Glomerular visceral epithelial cell (primary cell): ENCODE measurements at regions not wholly inside any gene's neighbourhood (a gene's known extent, or its start where the extent isn't known, plus 50 kb on each side); places are given as distances from the start of the nearest gene placed in this dataset.
"Not testable (repeated sequence)": the region's sequence is repeated elsewhere in the genome, so short reads cannot be mapped to it uniquely, and the experiment has no call there.

Source experiments
- DNase-seq: peaks from one replicate; pipeline ENCODE4 v3.0.0-alpha.2; 2016; ENCODE audit errors: extremely low spot score

GRCh38 chr17:54353789-54354525 lies 531.2 kb downstream of the KIF2B start:
- DNase-seq, result no peak

GRCh38 chr17:54361073-54361472 lies 538.3 kb downstream of the KIF2B start:
- not testable (repeated sequence) for DNase-seq

GRCh38 chr17:54368906-54369305 lies 531.7 kb upstream of the TOM1L1 start:
- DNase-seq, result no peak

- no peak for DNase-seq
These were observed 528.4 kb upstream of the TOM1L1 start for GRCh38 chr17:54372069-54372749.

- DNase-seq, result no peak
These were observed 526.7 kb upstream of the TOM1L1 start for GRCh38 chr17:54373970-54374369.

- not testable (repeated sequence) for DNase-seq
These were observed 524.2 kb upstream of the TOM1L1 start for GRCh38 chr17:54376409-54376808.

GRCh38 chr17:54381482-54381881 lies 519.2 kb upstream of the TOM1L1 start:
- DNase-seq, result no peak

- DNase-seq, result no peak
These were observed 496.4 kb upstream of the TOM1L1 start for GRCh38 chr17:54404259-54404658.

- no peak for DNase-seq
These were observed 494.8 kb upstream of the TOM1L1 start for GRCh38 chr17:54405826-54406225.

GRCh38 chr17:54408731-54409130 lies 491.9 kb upstream of the TOM1L1 start:
- no peak for DNase-seq

GRCh38 chr17:54418467-54418866 lies 482.2 kb upstream of the TOM1L1 start:
- DNase-seq, result no peak

- no peak for DNase-seq
These were observed 475.0 kb upstream of the TOM1L1 start for GRCh38 chr17:54425671-54426070.

- no peak for DNase-seq
These were observed 474.3 kb upstream of the TOM1L1 start for GRCh38 chr17:54426296-54426886.

GRCh38 chr17:54435966-54436365 lies 464.7 kb upstream of the TOM1L1 start:
- DNase-seq, result no peak

GRCh38 chr17:54439816-54440215 lies 460.8 kb upstream of the TOM1L1 start:
- no peak for DNase-seq

- no peak for DNase-seq
These were observed 449.6 kb upstream of the TOM1L1 start for GRCh38 chr17:54451051-54451450.

GRCh38 chr17:54452666-54453348 lies 447.8 kb upstream of the TOM1L1 start:
- DNase-seq, result no peak

GRCh38 chr17:54455251-54455868 lies 445.3 kb upstream of the TOM1L1 start:
- DNase-seq, result no peak

- not testable (repeated sequence) for DNase-seq
These were observed 435.2 kb upstream of the TOM1L1 start for GRCh38 chr17:54465443-54465842.

- no peak for DNase-seq
These were observed 433.8 kb upstream of the TOM1L1 start for GRCh38 chr17:54466875-54467274.

GRCh38 chr17:54482843-54483242 lies 417.8 kb upstream of the TOM1L1 start:
- DNase-seq, result no peak

- DNase-seq, result no peak
These were observed 407.0 kb upstream of the TOM1L1 start for GRCh38 chr17:54493691-54494090.
